ENCODE measurements at regions not wholly inside any gene's neighbourhood (a gene's known extent, or its start where the extent isn't known, plus 50 kb on each side); places are given as distances from the start of the nearest gene placed in this dataset.

DNA sequence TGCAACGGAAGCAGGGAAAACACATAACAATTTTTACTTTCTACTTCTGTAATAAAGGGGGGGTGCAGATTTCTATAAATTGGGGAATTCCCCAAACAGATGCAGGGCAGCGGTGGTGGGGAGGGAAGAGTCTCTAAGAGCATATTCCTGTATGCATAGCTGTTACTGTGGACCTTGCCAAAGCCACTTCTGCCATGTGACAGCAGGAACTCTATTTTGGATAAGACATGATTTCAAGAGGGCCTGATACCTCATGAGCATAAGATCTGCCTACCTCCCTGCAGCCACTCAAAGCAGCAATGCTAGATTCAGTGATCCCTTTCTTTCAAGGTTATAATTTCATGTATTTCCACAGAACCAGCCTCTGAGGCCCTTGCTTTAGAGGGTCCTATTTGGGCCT, 86.2 kb upstream of the CNKSR3 start:
- Histone ChIP-seq H3K4me3 (no peak overlapping the region), H3K4me1 (ENCODE audit: low read depth) (no peaks in the 10 kb centered on the region), H3K9me3 (no peaks in the 10 kb centered on the region), H3K36me3 (ENCODE audit: low read depth) (no peaks in the 10 kb centered on the region)
- ATAC-seq: no peak
- TF ChIP-seq, protein P1, sequence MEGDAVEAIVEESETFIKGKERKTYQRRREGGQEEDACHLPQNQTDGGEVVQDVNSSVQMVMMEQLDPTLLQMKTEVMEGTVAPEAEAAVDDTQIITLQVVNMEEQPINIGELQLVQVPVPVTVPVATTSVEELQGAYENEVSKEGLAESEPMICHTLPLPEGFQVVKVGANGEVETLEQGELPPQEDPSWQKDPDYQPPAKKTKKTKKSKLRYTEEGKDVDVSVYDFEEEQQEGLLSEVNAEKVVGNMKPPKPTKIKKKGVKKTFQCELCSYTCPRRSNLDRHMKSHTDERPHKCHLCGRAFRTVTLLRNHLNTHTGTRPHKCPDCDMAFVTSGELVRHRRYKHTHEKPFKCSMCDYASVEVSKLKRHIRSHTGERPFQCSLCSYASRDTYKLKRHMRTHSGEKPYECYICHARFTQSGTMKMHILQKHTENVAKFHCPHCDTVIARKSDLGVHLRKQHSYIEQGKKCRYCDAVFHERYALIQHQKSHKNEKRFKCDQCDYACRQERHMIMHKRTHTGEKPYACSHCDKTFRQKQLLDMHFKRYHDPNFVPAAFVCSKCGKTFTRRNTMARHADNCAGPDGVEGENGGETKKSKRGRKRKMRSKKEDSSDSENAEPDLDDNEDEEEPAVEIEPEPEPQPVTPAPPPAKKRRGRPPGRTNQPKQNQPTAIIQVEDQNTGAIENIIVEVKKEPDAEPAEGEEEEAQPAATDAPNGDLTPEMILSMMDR (IDR thresholded peaks at IDR 0.05): no peak
- no peak for DNase-seq
- intact Hi-C loops (cut with DNase I, micrococcal nuclease): no loop called here

DNA sequence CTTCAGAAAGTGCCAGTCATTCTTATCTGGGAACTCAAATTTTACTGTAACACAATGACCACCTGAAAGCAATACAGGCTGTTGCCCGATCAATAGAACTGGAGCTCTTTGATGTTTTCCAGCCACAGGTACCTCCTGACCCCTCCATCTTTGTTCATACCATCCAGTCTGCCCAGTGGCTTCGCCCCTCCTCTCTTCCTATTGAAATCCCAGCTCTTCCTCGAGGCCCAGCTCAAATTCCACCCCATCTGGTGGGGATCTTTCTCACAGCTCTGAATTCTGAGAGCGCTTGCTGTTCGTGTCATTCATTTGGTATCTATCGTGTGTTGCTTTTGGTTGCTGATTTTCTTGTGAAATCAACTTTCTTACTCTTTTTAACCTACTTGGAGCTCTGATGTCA, 87.9 kb upstream of the CNKSR3 start:
- ATAC-seq (no peak), DNase-seq (no peak)
- H3K4me3 ChIP-seq: no peak overlapping the region
- intact Hi-C loops (cut with DNase I, micrococcal nuclease): no loop called here
- no peaks in the 10 kb centered on the region for H3K9me3 ChIP-seq
- no peaks in the 10 kb centered on the region for H3K36me3 ChIP-seq (ENCODE audit: low read depth)
- no peaks in the 10 kb centered on the region for H3K4me1 ChIP-seq (ENCODE audit: low read depth)
- TF ChIP-seq, protein P1 (IDR thresholded peaks at IDR 0.05): no peak

DNA sequence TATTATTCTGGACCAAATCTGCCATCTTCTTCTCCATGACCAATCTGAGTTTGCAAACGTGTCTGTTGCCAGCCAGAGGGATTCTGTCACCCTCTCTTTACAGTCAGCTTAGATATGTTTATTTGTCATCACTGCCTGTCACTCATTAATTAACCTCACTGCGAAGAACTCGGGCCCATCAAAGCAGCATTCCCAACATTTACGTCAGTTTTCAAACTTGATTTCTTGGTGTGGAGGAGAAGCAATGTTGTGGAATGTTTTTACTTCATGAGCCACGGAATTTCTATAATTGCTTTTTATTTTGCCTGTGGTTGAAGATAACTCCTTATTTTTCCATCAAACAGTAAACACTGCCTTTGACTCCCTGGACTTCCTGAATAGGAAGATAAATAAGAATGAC, 91.8 kb upstream of the CNKSR3 start:
- intact Hi-C loops (cut with DNase I, micrococcal nuclease): no loop called here

DNA sequence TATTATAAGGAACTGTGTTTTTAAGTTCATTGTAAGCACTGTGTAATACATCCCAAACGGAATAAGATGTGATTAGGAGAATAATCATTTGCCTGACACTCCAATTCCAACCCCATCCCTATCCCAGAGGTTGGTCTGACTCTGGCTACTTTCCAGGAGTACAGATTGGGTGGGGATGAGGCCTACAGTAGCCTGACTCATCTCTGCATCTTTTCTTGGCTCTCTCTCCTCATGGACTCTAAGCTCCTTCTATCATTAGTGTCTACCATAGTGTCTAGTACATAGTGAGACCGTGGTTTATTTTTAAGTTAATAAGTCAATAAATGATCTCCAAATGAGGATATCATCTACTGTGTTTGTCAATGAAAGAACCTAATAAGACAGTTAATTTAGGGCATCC, 92.2 kb upstream of the CNKSR3 start:
- intact Hi-C loops (cut with DNase I, micrococcal nuclease): no loop called here
- Histone ChIP-seq H3K9me3 (no peaks in the 10 kb centered on the region), H3K4me3 (no peak overlapping the region), H3K4me1 (ENCODE audit: low read depth) (no peaks in the 10 kb centered on the region), H3K36me3 (ENCODE audit: low read depth) (no peaks in the 10 kb centered on the region)
- TF ChIP-seq, protein P1 (IDR thresholded peaks at IDR 0.05): no peak
- no peak for DNase-seq
- no peak for ATAC-seq

More for the DNA sequence above, 91.8 kb upstream of the CNKSR3 start:
- no peaks in the 10 kb centered on the region for H3K4me1 ChIP-seq (ENCODE audit: low read depth)
- H3K4me3 ChIP-seq: no peak overlapping the region
- DNase-seq: no peak
- H3K9me3 ChIP-seq: no peaks in the 10 kb centered on the region
- no peaks in the 10 kb centered on the region for H3K36me3 ChIP-seq (ENCODE audit: low read depth)
- no peak for ATAC-seq
- TF ChIP-seq, protein P1 (IDR thresholded peaks at IDR 0.05): no peak

DNA sequence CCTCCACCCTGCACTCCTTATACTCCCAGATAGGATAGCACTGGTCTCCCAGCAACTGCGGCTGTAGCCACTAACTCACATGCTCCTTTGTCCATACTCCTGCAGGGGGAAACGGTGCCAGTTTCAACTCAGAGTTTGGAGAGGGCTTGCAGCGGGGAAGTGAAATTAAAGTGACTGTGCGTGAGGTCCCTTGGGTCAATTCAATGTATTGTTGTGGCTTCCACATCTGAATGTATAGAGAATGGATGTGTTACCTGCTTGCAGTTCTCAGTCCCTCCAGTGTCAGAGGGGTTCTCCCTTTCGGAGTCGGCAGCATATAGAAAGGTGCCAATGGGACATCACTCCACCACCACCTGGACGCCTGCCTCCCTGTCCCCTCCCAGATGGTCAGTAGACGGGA, 93.6 kb upstream of the CNKSR3 start:
- Histone ChIP-seq H3K9me3 (no peaks in the 10 kb centered on the region), H3K4me1 (ENCODE audit: low read depth) (no peaks in the 10 kb centered on the region), H3K36me3 (ENCODE audit: low read depth) (no peaks in the 10 kb centered on the region), H3K4me3 (no peak overlapping the region)
- ATAC-seq: peak; percentile 20
- intact Hi-C loops (cut with DNase I, micrococcal nuclease): no loop called here
- TF ChIP-seq, protein P1 (IDR thresholded peaks at IDR 0.05): no peak
- DNase-seq: no peak

DNA sequence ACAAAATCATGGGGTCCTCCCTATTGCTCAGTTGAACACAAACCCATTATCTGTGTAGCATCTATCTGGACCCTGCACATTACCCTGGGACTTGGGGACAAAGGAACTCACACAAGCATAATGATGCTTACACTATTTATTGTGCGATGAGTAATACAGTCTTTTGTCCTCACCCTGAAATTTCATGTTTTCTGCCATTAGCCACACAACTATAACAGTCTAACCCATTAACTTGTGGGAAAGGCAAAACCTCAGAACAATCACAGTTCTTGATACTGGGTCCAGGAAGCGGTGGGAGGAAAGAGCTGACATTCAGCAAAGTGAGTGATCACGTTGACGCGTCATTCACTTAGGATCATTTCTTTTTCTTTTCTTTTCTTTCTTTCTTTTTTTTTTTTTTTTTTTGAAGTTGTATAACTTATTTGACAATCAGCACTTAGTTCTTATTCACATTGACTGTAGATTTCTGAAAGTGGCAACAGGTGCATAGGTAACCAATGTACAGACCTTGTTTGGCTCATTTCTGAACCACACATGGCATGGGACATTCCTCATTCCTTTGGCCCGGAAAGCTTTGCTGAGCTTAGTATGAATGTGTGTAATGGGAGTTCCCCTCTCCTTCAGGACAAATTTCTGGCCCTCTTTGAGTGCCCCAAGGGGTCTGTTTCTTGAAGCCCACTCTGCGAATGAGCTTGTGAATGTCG, 94.8 kb upstream of the CNKSR3 start:
- TF ChIP-seq, protein P1 (IDR thresholded peaks at IDR 0.05): no peak
- H3K4me3 ChIP-seq: no peak overlapping the region
- H3K4me1 ChIP-seq (ENCODE audit: low read depth): no peaks in the 10 kb centered on the region
- no peak for DNase-seq
- H3K36me3 ChIP-seq (ENCODE audit: low read depth): no peaks in the 10 kb centered on the region
- no peak for ATAC-seq
- intact Hi-C loops (cut with DNase I, micrococcal nuclease): no loop called here
- no peaks in the 10 kb centered on the region for H3K9me3 ChIP-seq

Data from mucosa of descending colon (tissue), 3 donors.